NCI-H2171 (cell line): ENCODE measurements at regions not wholly inside any gene's neighbourhood (a gene's known extent, or its start where the extent isn't known, plus 50 kb on each side); places are given as distances from the start of the nearest gene placed in this dataset.
A peak's percentile ranks its signal among the peaks of the same experiment; 100 is the strongest.
"Not testable (repeated sequence)": the region's sequence is repeated elsewhere in the genome, so short reads cannot be mapped to it uniquely, and the experiment has no call there.

Experiments used
- DNase-seq: peaks from one replicate; lab custom pipeline; 2025; lab: John Stamatoyannopoulos, UW

- DNase-seq, result no peak
Measured at GRCh38 chr15:31219221-31219620, 107.4 kb upstream of the KLF13 start.

GRCh38 chr15:31221936-31222515 is 104.6 kb upstream of the KLF13 start:
- no peak for DNase-seq

- no peak for DNase-seq
Measured at GRCh38 chr15:31222773-31223341, 103.8 kb upstream of the KLF13 start.

- no peak for DNase-seq
Measured at GRCh38 chr15:31223478-31224350, 102.9 kb upstream of the KLF13 start.

- DNase-seq, result not testable (repeated sequence)
Measured at GRCh38 chr15:31224661-31225060, 102.0 kb upstream of the KLF13 start.

- DNase-seq, result no peak
Measured at GRCh38 chr15:31225356-31225955, 101.2 kb upstream of the KLF13 start.

GRCh38 chr15:31226021-31226420 is 100.6 kb upstream of the KLF13 start:
- no peak for DNase-seq

- DNase-seq, result no peak
Measured at GRCh38 chr15:31227235-31227634, 99.4 kb upstream of the KLF13 start.

- no peak for DNase-seq
Measured at GRCh38 chr15:31228011-31228484, 98.6 kb upstream of the KLF13 start.

GRCh38 chr15:31228980-31229826 is 97.4 kb upstream of the KLF13 start:
- DNase-seq, result no peak

GRCh38 chr15:31230630-31231485 is 95.8 kb upstream of the KLF13 start:
- DNase-seq, result no peak

GRCh38 chr15:31234815-31235214 is 91.8 kb upstream of the KLF13 start:
- DNase-seq, result no peak

GRCh38 chr15:31235311-31236183 is 91.1 kb upstream of the KLF13 start:
- peak; percentile 66 for DNase-seq

- peak; percentile 82 for DNase-seq
Measured at GRCh38 chr15:31236184-31237042, 90.2 kb upstream of the KLF13 start.

GRCh38 chr15:31237043-31237324 is 89.7 kb upstream of the KLF13 start:
- no peak for DNase-seq

GRCh38 chr15:31238906-31239305 is 87.7 kb upstream of the KLF13 start:
- no peak for DNase-seq

GRCh38 chr15:31239409-31239808 is 87.2 kb upstream of the KLF13 start:
- DNase-seq, result no peak

GRCh38 chr15:31241888-31242522 is 84.6 kb upstream of the KLF13 start:
- DNase-seq, result no peak

GRCh38 chr15:31243895-31244294 is 82.7 kb upstream of the KLF13 start:
- DNase-seq, result no peak
